ENCODE measurements at regions not wholly inside any gene's neighbourhood (a gene's known extent, or its start where the extent isn't known, plus 50 kb on each side); places are given as distances from the start of the nearest gene placed in this dataset.

- no peak for TF ChIP-seq CTCF (IDR thresholded peaks at IDR 0.05; ENCODE audit: control extremely low read depth, extremely low read depth, low read depth, missing control alignments)
- ChIA-PET CTCF (interaction anchor here (1.0 kb wide), 1 partner anchor 9 kb away, joined by 3 read pairs; no protein-coding TSS in a partner anchor), POLR2A (no interaction called here)
- DNase-seq (ENCODE audit: extremely low spot score), result no peak
These were observed 1413.0 kb downstream of the PCDH7 start for GRCh38 chr4:32133141-32133540.

GRCh38 chr4:32133734-32134133, 1413.6 kb downstream of the PCDH7 start:
- no peak for DNase-seq (ENCODE audit: extremely low spot score)
- no peak for TF ChIP-seq CTCF (IDR thresholded peaks at IDR 0.05; ENCODE audit: control extremely low read depth, extremely low read depth, low read depth, missing control alignments)
- ChIA-PET CTCF (no interaction called here), POLR2A (no interaction called here)

- CTCF ChIA-PET, result interaction anchor here (1.0 kb wide), 1 partner anchor 18 kb away, joined by 3 read pairs; no protein-coding TSS in a partner anchor
- no peak for TF ChIP-seq CTCF (IDR thresholded peaks at IDR 0.05; ENCODE audit: control extremely low read depth, extremely low read depth, low read depth, missing control alignments)
- POLR2A ChIA-PET, result no interaction called here
- DNase-seq (ENCODE audit: extremely low spot score), result no peak
These were observed 1415.5 kb downstream of the PCDH7 start for GRCh38 chr4:32135642-32136041.

GRCh38 chr4:32136081-32136787, 1416.1 kb downstream of the PCDH7 start:
- CTCF ChIA-PET, result interaction anchor here (1.0 kb wide), 1 partner anchor 19 kb away, joined by 3 read pairs; no protein-coding TSS in a partner anchor
- DNase-seq (ENCODE audit: extremely low spot score), result no peak
- POLR2A ChIA-PET, result no interaction called here
- no peak for TF ChIP-seq CTCF (IDR thresholded peaks at IDR 0.05; ENCODE audit: control extremely low read depth, extremely low read depth, low read depth, missing control alignments)

GRCh38 chr4:32140636-32141035, 1420.5 kb downstream of the PCDH7 start:
- DNase-seq (ENCODE audit: extremely low spot score), result no peak
- ChIA-PET POLR2A (no interaction called here), CTCF (no interaction called here)
- TF ChIP-seq CTCF (IDR thresholded peaks at IDR 0.05; ENCODE audit: control extremely low read depth, extremely low read depth, low read depth, missing control alignments), result no peak

GRCh38 chr4:32142075-32142474, 1421.9 kb downstream of the PCDH7 start:
- no peak for DNase-seq (ENCODE audit: extremely low spot score)

More at GRCh38 chr4:32142075-32142474, 1421.9 kb downstream of the PCDH7 start:
- ChIA-PET POLR2A (no interaction called here), CTCF (no interaction called here)
- no peak for TF ChIP-seq CTCF (IDR thresholded peaks at IDR 0.05; ENCODE audit: control extremely low read depth, extremely low read depth, low read depth, missing control alignments)
